KMS-11 (cell line): ENCODE measurements at regions not wholly inside any gene's neighbourhood (a gene's known extent, or its start where the extent isn't known, plus 50 kb on each side); places are given as distances from the start of the nearest gene placed in this dataset.

Experiments
- H2AFZ ChIP-seq: fragments of 200-600 bp; sonication (generic); 2 replicates; pipeline ENCODE4 v1.6.1; 2016; ENCODE audit warnings: antibody characterized with exemption, mixed run types, low read depth
- H3K27ac ChIP-seq: fragments of 200-600 bp; sonication (generic); 2 replicates; pipeline ENCODE4 v1.6.1; 2016; ENCODE audit warnings: mild to moderate bottlenecking, mixed run types
- H3K27me3 ChIP-seq: fragments of 200-600 bp; sonication (generic); 2 replicates; pipeline ENCODE4 v1.6.1; 2017; ENCODE audit warnings: mild to moderate bottlenecking, low read depth, mixed run types, moderate library complexity; ENCODE audit not compliant: insufficient read depth
- H3K36me3 ChIP-seq: fragments of 200-600 bp; sonication (generic); 2 replicates; pipeline ENCODE4 v1.6.1; 2017; ENCODE audit warnings: mild to moderate bottlenecking, mixed run types; ENCODE audit not compliant: insufficient read depth
- H3K4me1 ChIP-seq: fragments of 200-600 bp; sonication (generic); 2 replicates; pipeline ENCODE4 v1.6.1; 2016; ENCODE audit warnings: mild to moderate bottlenecking, low read depth, mixed run types; ENCODE audit not compliant: poor library complexity, severe bottlenecking
- H3K4me2 ChIP-seq: fragments of 200-600 bp; sonication (generic); 2 replicates; pipeline ENCODE4 v1.7.0; 2016; ENCODE audit warnings: mild to moderate bottlenecking, mixed run types
- H3K4me3 ChIP-seq: fragments of 200-600 bp; sonication (generic); IDR thresholded peaks from 2 replicates; pipeline ENCODE4 v1.6.1; 2017; ENCODE audit warnings: low read depth, low read length, mixed read lengths; ENCODE audit not compliant: insufficient read depth
- H3K79me2 ChIP-seq: fragments of 200-600 bp; sonication (generic); 2 replicates; pipeline ENCODE4 v1.6.1; 2016; ENCODE audit warnings: low read depth, mixed run types; ENCODE audit not compliant: insufficient read depth
- H3K9ac ChIP-seq: fragments of 200-600 bp; sonication (generic); 2 replicates; pipeline ENCODE4 v1.6.1; 2016; ENCODE audit warnings: mild to moderate bottlenecking, mixed run types
- H4K20me1 ChIP-seq: fragments of 200-600 bp; sonication (generic); 2 replicates; pipeline ENCODE4 v1.6.1; 2016; ENCODE audit warnings: mild to moderate bottlenecking, mixed run types; ENCODE audit not compliant: insufficient read depth
- TF ChIP-seq, protein P1 (sequence below): fragments of 200-600 bp; sonication (generic); conservative IDR thresholded peaks from 2 replicates; pipeline ENCODE4 v1.6.1; 2017; ENCODE audit warnings: low read depth, mild to moderate bottlenecking, antibody characterized with exemption, low read length, moderate library complexity, mixed read lengths

DNA sequence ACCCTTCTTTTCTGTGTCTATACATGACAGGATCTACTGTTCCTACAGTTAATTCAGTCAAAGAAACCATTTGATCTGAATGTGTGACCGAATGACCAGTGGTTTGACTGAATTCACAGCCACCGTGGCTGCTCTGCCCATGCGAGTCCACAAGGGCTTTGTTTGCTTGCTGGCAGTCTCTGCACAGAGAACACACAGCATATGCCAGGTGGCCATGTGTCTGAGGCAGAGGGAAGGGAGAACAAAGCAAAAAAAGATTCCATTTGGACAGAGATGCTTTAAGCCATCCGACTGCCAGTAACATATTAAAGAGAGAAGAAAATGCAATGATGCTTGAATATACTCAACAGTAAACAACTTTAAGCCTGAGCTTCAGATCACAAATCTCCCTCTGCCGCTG lies 737.8 kb upstream of the CXADR start:
- Histone ChIP-seq H3K4me3 (no peak overlapping the region), H3K27me3 (no peaks in the 10 kb centered on the region), H3K4me2 (no peak overlapping the region), H2AFZ (no peak overlapping the region), H4K20me1 (no peaks in the 10 kb centered on the region), H3K36me3 (no peaks in the 10 kb centered on the region), H3K79me2 (no peaks in the 10 kb centered on the region), H3K27ac (no peak overlapping the region), H3K4me1 (peaks cover 20% of the 10 kb centered on the region), H3K9ac (no peak overlapping the region)
- TF ChIP-seq, protein P1, sequence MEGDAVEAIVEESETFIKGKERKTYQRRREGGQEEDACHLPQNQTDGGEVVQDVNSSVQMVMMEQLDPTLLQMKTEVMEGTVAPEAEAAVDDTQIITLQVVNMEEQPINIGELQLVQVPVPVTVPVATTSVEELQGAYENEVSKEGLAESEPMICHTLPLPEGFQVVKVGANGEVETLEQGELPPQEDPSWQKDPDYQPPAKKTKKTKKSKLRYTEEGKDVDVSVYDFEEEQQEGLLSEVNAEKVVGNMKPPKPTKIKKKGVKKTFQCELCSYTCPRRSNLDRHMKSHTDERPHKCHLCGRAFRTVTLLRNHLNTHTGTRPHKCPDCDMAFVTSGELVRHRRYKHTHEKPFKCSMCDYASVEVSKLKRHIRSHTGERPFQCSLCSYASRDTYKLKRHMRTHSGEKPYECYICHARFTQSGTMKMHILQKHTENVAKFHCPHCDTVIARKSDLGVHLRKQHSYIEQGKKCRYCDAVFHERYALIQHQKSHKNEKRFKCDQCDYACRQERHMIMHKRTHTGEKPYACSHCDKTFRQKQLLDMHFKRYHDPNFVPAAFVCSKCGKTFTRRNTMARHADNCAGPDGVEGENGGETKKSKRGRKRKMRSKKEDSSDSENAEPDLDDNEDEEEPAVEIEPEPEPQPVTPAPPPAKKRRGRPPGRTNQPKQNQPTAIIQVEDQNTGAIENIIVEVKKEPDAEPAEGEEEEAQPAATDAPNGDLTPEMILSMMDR: no peak

DNA sequence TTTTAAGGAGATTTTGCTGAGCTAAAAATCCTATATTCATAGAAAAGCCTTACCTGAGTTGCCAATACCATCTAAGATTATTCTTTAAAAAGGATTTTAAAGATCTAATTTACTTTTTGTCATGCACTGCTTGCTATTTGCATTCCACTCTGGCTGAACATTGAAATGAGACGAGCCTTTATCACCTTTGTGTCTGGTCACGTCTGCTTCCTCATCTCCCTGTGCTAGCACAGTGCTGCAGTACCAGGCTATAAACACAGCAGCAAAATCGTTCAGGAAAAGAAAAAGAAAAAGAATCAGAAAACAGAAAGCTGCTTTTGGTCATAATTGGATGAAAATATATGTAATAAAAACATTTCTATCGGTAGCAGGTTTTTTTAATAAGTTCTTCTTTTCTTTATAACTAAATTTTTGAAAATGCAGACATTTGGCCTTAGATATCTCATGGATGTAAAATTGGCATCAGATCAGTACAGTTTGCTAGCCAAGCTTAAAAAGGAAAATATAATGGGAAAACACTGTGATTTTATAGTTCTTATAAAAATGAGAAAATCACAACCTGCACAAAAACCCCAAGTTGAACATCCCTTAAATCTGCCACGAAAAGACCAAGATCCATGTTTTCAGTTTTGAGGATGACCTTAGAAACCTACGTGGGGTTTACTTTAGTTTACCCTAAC lies 735.7 kb upstream of the CXADR start:
- TF ChIP-seq, protein P1: no peak
- Histone ChIP-seq H3K9ac (no peak overlapping the region), H3K79me2 (no peaks in the 10 kb centered on the region), H3K4me2 (no peak overlapping the region), H3K4me3 (no peak overlapping the region), H2AFZ (no peak overlapping the region), H3K4me1 (peaks cover 7% of the 10 kb centered on the region), H3K27me3 (no peaks in the 10 kb centered on the region), H3K27ac (no peak overlapping the region), H4K20me1 (no peaks in the 10 kb centered on the region), H3K36me3 (no peaks in the 10 kb centered on the region)

DNA sequence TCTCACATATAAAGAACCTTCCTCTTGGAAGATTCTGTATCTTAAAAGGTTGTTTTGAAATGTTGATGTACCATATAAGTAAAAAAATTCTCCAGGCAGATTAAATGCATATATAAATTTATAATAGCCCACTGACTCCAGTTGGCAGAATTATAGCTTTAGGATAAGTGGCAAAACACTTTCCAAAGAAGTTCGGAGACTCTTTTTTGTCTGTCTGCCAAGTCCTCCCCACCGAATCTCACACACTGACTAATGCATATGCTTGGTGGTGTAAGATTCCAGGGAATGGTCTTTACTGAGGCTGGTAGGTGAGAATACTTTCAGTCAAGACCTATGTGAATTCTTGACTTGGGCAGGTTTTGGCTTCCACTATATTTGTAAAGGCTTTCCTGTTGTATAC lies 724.3 kb upstream of the CXADR start:
- Histone ChIP-seq H3K36me3 (no peaks in the 10 kb centered on the region), H3K27ac (no peak overlapping the region), H3K4me1 (no peaks in the 10 kb centered on the region), H3K4me2 (no peak overlapping the region), H3K9ac (no peak overlapping the region), H3K79me2 (no peaks in the 10 kb centered on the region), H3K27me3 (no peaks in the 10 kb centered on the region), H4K20me1 (no peaks in the 10 kb centered on the region), H2AFZ (no peak overlapping the region), H3K4me3 (no peak overlapping the region)
- TF ChIP-seq, protein P1: no peak

DNA sequence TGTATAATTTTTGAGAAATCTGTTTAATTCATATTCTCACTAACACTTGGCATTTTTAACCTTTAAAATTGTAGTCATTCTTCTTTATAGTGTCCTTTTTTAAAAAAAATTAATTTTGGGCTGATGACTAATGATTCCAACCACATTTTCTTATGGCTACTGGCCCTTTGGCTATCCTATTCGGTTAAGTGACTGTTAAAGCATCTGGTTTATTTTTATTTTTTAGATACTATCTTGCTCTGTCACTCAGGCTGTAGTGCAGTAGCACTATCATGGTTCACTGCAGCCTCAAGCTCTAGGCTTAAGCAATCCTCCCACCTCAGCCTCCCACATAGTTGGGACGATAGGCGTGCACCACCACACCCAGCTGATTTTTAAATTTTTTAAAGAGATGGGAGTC lies 723.2 kb upstream of the CXADR start:
- H3K27me3 ChIP-seq: no peaks in the 10 kb centered on the region
- H3K9ac ChIP-seq: no peak overlapping the region
- H3K79me2 ChIP-seq: no peaks in the 10 kb centered on the region
- no peak overlapping the region for H2AFZ ChIP-seq
- H3K4me2 ChIP-seq: no peak overlapping the region
- H4K20me1 ChIP-seq: no peaks in the 10 kb centered on the region
- no peak overlapping the region for H3K4me3 ChIP-seq
- TF ChIP-seq, protein P1: no peak
- H3K27ac ChIP-seq: no peak overlapping the region
- no peaks in the 10 kb centered on the region for H3K4me1 ChIP-seq
- H3K36me3 ChIP-seq: no peaks in the 10 kb centered on the region
